ENCODE measurements at regions not wholly inside any gene's neighbourhood (a gene's known extent, or its start where the extent isn't known, plus 50 kb on each side); places are given as distances from the start of the nearest gene placed in this dataset.
A peak's percentile ranks its signal among the peaks of the same experiment; 100 is the strongest.

- Histone ChIP-seq H3K27me3 (ENCODE audit: low read depth, low read length) (no peaks in the 10 kb centered on the region), H3K27ac (ENCODE audit: low read length) (peak overlapping the region; percentile 83), H3K36me3 (ENCODE audit: control insufficient read depth in 1 of 2, insufficient read depth in 2 of 2, low read length in 2 of 2) (no peaks in the 10 kb centered on the region), H3K4me3 (ENCODE audit: low read depth in 1 of 2, low read length in 2 of 2) (peak overlapping the region; percentile 22 to 40), H3K4me1 (ENCODE audit: control insufficient read depth in 1 of 2, insufficient read depth in 2 of 2, low read length in 2 of 2) (peaks cover 18% of the 10 kb centered on the region in 2 donors), H3K9me3 (ENCODE audit: control insufficient read depth in 1 of 2, low read length in 2 of 2) (no peaks in the 10 kb centered on the region)
These were observed 235.3 kb downstream of the SYK start for GRCh38 chr9:91036826-91037510.

GRCh38 chr9:91037511-91038482 is 236.2 kb downstream of the SYK start:
- Histone ChIP-seq H3K27me3 (ENCODE audit: low read depth, low read length) (no peaks in the 10 kb centered on the region), H3K36me3 (ENCODE audit: control insufficient read depth in 1 of 2, insufficient read depth in 2 of 2, low read length in 2 of 2) (no peaks in the 10 kb centered on the region), H3K27ac (ENCODE audit: low read length) (peak overlapping the region; percentile 83), H3K9me3 (ENCODE audit: control insufficient read depth in 1 of 2, low read length in 2 of 2) (no peaks in the 10 kb centered on the region), H3K4me3 (ENCODE audit: low read depth in 1 of 2, low read length in 2 of 2) (peak overlapping the region; percentile 22 to 40), H3K4me1 (ENCODE audit: control insufficient read depth in 1 of 2, insufficient read depth in 2 of 2, low read length in 2 of 2) (peaks cover 18% of the 10 kb centered on the region in 2 donors)

- H3K27ac ChIP-seq (ENCODE audit: low read length) = peak overlapping the region; percentile 83
These were observed 237.0 kb downstream of the SYK start for GRCh38 chr9:91038483-91039124.

GRCh38 chr9:91039125-91039834 is 237.7 kb downstream of the SYK start:
- H3K4me1 ChIP-seq (ENCODE audit: control insufficient read depth in 1 of 2, insufficient read depth in 2 of 2, low read length in 2 of 2) = peaks cover 18% of the 10 kb centered on the region in 2 donors
- no peak overlapping the region for H3K27ac ChIP-seq (ENCODE audit: low read length)

More at GRCh38 chr9:91038483-91039124, 237.0 kb downstream of the SYK start:
- no peaks in the 10 kb centered on the region for H3K36me3 ChIP-seq (ENCODE audit: control insufficient read depth in 1 of 2, insufficient read depth in 2 of 2, low read length in 2 of 2)
- H3K27me3 ChIP-seq (ENCODE audit: low read depth, low read length) = no peaks in the 10 kb centered on the region
- H3K4me3 ChIP-seq (ENCODE audit: low read depth in 1 of 2, low read length in 2 of 2) = peak overlapping the region in 1 of 2 donors; percentile 32
- H3K4me1 ChIP-seq (ENCODE audit: control insufficient read depth in 1 of 2, insufficient read depth in 2 of 2, low read length in 2 of 2) = peaks cover 18% of the 10 kb centered on the region in 2 donors
- no peaks in the 10 kb centered on the region for H3K9me3 ChIP-seq (ENCODE audit: control insufficient read depth in 1 of 2, low read length in 2 of 2)

GRCh38 chr9:91039835-91040140 is 238.2 kb downstream of the SYK start:
- peaks cover 18% of the 10 kb centered on the region in 2 donors for H3K4me1 ChIP-seq (ENCODE audit: control insufficient read depth in 1 of 2, insufficient read depth in 2 of 2, low read length in 2 of 2)
- H3K36me3 ChIP-seq (ENCODE audit: control insufficient read depth in 1 of 2, insufficient read depth in 2 of 2, low read length in 2 of 2) = no peaks in the 10 kb centered on the region
- no peak overlapping the region for H3K27ac ChIP-seq (ENCODE audit: low read length)
- H3K4me3 ChIP-seq (ENCODE audit: low read depth in 1 of 2, low read length in 2 of 2) = no peak overlapping the region
- H3K9me3 ChIP-seq (ENCODE audit: control insufficient read depth in 1 of 2, low read length in 2 of 2) = no peaks in the 10 kb centered on the region
- H3K27me3 ChIP-seq (ENCODE audit: low read depth, low read length) = no peaks in the 10 kb centered on the region

More at GRCh38 chr9:91039125-91039834, 237.7 kb downstream of the SYK start:
- Histone ChIP-seq H3K36me3 (ENCODE audit: control insufficient read depth in 1 of 2, insufficient read depth in 2 of 2, low read length in 2 of 2) (no peaks in the 10 kb centered on the region), H3K27me3 (ENCODE audit: low read depth, low read length) (no peaks in the 10 kb centered on the region), H3K4me3 (ENCODE audit: low read depth in 1 of 2, low read length in 2 of 2) (no peak overlapping the region), H3K9me3 (ENCODE audit: control insufficient read depth in 1 of 2, low read length in 2 of 2) (no peaks in the 10 kb centered on the region)

- Histone ChIP-seq H3K27ac (ENCODE audit: low read length) (no peak overlapping the region), H3K4me1 (ENCODE audit: control insufficient read depth in 1 of 2, insufficient read depth in 2 of 2, low read length in 2 of 2) (peaks cover 18% of the 10 kb centered on the region in 2 donors), H3K9me3 (ENCODE audit: control insufficient read depth in 1 of 2, low read length in 2 of 2) (no peaks in the 10 kb centered on the region), H3K4me3 (ENCODE audit: low read depth in 1 of 2, low read length in 2 of 2) (no peak overlapping the region), H3K36me3 (ENCODE audit: control insufficient read depth in 1 of 2, insufficient read depth in 2 of 2, low read length in 2 of 2) (no peaks in the 10 kb centered on the region), H3K27me3 (ENCODE audit: low read depth, low read length) (no peaks in the 10 kb centered on the region)
These were observed 239.0 kb downstream of the SYK start for GRCh38 chr9:91040371-91041215.

- no peaks in the 10 kb centered on the region for H3K36me3 ChIP-seq (ENCODE audit: control insufficient read depth in 1 of 2, insufficient read depth in 2 of 2, low read length in 2 of 2)
- no peak overlapping the region for H3K27ac ChIP-seq (ENCODE audit: low read length)
- H3K9me3 ChIP-seq (ENCODE audit: control insufficient read depth in 1 of 2, low read length in 2 of 2) = no peaks in the 10 kb centered on the region
- peaks cover 14 to 18% of the 10 kb centered on the region in 2 donors for H3K4me1 ChIP-seq (ENCODE audit: control insufficient read depth in 1 of 2, insufficient read depth in 2 of 2, low read length in 2 of 2)
- H3K4me3 ChIP-seq (ENCODE audit: low read depth in 1 of 2, low read length in 2 of 2) = no peak overlapping the region
- no peaks in the 10 kb centered on the region for H3K27me3 ChIP-seq (ENCODE audit: low read depth, low read length)
These were observed 240.4 kb downstream of the SYK start for GRCh38 chr9:91042024-91042423.

GRCh38 chr9:91042541-91042940 is 240.9 kb downstream of the SYK start:
- Histone ChIP-seq H3K4me1 (ENCODE audit: control insufficient read depth in 1 of 2, insufficient read depth in 2 of 2, low read length in 2 of 2) (peaks cover 9 to 13% of the 10 kb centered on the region in 2 donors), H3K27me3 (ENCODE audit: low read depth, low read length) (no peaks in the 10 kb centered on the region), H3K27ac (ENCODE audit: low read length) (no peak overlapping the region), H3K9me3 (ENCODE audit: control insufficient read depth in 1 of 2, low read length in 2 of 2) (no peaks in the 10 kb centered on the region), H3K4me3 (ENCODE audit: low read depth in 1 of 2, low read length in 2 of 2) (no peak overlapping the region), H3K36me3 (ENCODE audit: control insufficient read depth in 1 of 2, insufficient read depth in 2 of 2, low read length in 2 of 2) (no peaks in the 10 kb centered on the region)

- Histone ChIP-seq H3K9me3 (ENCODE audit: control insufficient read depth in 1 of 2, low read length in 2 of 2) (no peaks in the 10 kb centered on the region), H3K36me3 (ENCODE audit: control insufficient read depth in 1 of 2, insufficient read depth in 2 of 2, low read length in 2 of 2) (no peaks in the 10 kb centered on the region), H3K4me1 (ENCODE audit: control insufficient read depth in 1 of 2, insufficient read depth in 2 of 2, low read length in 2 of 2) (peaks cover 2 to 8% of the 10 kb centered on the region in 2 donors), H3K4me3 (ENCODE audit: low read depth in 1 of 2, low read length in 2 of 2) (no peak overlapping the region), H3K27ac (ENCODE audit: low read length) (no peak overlapping the region), H3K27me3 (ENCODE audit: low read depth, low read length) (no peaks in the 10 kb centered on the region)
These were observed 241.6 kb downstream of the SYK start for GRCh38 chr9:91043056-91043810.

GRCh38 chr9:91043811-91044175 is 242.2 kb downstream of the SYK start:
- no peak overlapping the region for H3K27ac ChIP-seq (ENCODE audit: low read length)

More at GRCh38 chr9:91043811-91044175, 242.2 kb downstream of the SYK start:
- H3K36me3 ChIP-seq (ENCODE audit: control insufficient read depth in 1 of 2, insufficient read depth in 2 of 2, low read length in 2 of 2) = no peaks in the 10 kb centered on the region
- peaks cover 0 to 2% of the 10 kb centered on the region in 2 donors for H3K4me1 ChIP-seq (ENCODE audit: control insufficient read depth in 1 of 2, insufficient read depth in 2 of 2, low read length in 2 of 2)
- H3K9me3 ChIP-seq (ENCODE audit: control insufficient read depth in 1 of 2, low read length in 2 of 2) = no peaks in the 10 kb centered on the region
- no peaks in the 10 kb centered on the region for H3K27me3 ChIP-seq (ENCODE audit: low read depth, low read length)
- no peak overlapping the region for H3K4me3 ChIP-seq (ENCODE audit: low read depth in 1 of 2, low read length in 2 of 2)
